GM12875 (cell line): ENCODE measurements at regions not wholly inside any gene's neighbourhood (a gene's known extent, or its start where the extent isn't known, plus 50 kb on each side); places are given as distances from the start of the nearest gene placed in this dataset.

Experiments used
- H3K4me3 ChIP-seq: one replicate; pipeline ENCODE4 v1.5.1; 2011; ENCODE audit warnings: low read depth, low read length, control low read depth
- TF ChIP-seq, protein P1 (sequence below): IDR thresholded peaks from 2 replicates; pipeline ENCODE4 v1.5.1; 2011; ENCODE audit warnings: low read depth, mild to moderate bottlenecking, control low read depth, inconsistent platforms, low read length, moderate library complexity, borderline replicate concordance; ENCODE audit not compliant: insufficient read depth

DNA sequence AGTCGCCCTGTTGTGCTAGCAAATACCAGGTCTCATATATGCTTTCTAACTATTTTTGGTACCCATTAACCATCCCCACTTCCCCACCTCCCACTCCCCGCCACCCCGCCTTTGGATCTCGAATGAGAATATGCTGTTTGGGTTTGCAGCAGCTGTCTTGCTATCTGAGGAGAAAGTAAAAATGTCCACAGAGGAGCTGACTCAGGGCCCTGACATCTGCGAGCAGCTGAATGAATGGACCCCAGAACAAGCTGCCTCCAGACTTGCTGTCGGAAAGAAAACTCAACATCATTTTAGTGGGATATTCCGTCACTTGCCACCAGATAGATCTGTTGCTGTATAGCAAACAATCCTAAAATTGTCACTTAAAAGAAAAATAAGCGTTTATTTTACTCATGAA is 103.7 kb downstream of the LINC00237 start:
- TF ChIP-seq, protein P1, sequence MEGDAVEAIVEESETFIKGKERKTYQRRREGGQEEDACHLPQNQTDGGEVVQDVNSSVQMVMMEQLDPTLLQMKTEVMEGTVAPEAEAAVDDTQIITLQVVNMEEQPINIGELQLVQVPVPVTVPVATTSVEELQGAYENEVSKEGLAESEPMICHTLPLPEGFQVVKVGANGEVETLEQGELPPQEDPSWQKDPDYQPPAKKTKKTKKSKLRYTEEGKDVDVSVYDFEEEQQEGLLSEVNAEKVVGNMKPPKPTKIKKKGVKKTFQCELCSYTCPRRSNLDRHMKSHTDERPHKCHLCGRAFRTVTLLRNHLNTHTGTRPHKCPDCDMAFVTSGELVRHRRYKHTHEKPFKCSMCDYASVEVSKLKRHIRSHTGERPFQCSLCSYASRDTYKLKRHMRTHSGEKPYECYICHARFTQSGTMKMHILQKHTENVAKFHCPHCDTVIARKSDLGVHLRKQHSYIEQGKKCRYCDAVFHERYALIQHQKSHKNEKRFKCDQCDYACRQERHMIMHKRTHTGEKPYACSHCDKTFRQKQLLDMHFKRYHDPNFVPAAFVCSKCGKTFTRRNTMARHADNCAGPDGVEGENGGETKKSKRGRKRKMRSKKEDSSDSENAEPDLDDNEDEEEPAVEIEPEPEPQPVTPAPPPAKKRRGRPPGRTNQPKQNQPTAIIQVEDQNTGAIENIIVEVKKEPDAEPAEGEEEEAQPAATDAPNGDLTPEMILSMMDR = no peak

GRCh38 chr20:20993372-20993771 is 112.8 kb downstream of the LINC00237 start:
- TF ChIP-seq, protein P1 = no peak
- no peak overlapping the region for H3K4me3 ChIP-seq

More for the DNA sequence above, 103.7 kb downstream of the LINC00237 start:
- no peak overlapping the region for H3K4me3 ChIP-seq

- H3K4me3 ChIP-seq = no peak overlapping the region
- TF ChIP-seq, protein P1 = no peak
Observed at GRCh38 chr20:20992686-20993360, 113.3 kb downstream of the LINC00237 start.

GRCh38 chr20:20992277-20992676 is 113.9 kb downstream of the LINC00237 start:
- TF ChIP-seq, protein P1 = no peak

GRCh38 chr20:20989081-20989480 is 117.1 kb downstream of the LINC00237 start:
- H3K4me3 ChIP-seq = no peak overlapping the region
- TF ChIP-seq, protein P1 = no peak

More at GRCh38 chr20:20992277-20992676, 113.9 kb downstream of the LINC00237 start:
- no peak overlapping the region for H3K4me3 ChIP-seq

GRCh38 chr20:20979934-20980333 is 126.2 kb downstream of the LINC00237 start:
- H3K4me3 ChIP-seq = no peak overlapping the region
- TF ChIP-seq, protein P1 = no peak

DNA sequence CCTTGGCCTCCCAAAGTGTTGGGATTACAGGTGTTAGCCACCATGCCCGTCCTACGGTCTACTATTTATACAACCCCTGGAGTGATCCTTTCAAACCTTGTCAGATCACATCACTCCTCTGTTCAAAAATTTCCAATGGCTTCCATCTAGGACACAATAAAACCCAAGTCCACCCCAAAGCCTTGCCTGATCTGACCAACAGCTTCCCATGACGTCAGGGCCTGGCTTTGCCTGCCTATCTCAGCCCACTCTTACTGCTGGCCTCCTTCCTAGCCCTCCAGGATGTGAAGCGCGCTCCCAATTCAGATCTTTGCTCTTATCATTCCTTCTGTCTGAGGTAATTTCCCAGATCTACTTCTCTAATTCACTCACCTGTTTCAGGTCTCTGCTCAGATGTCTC is 128.4 kb downstream of the LINC00237 start:
- TF ChIP-seq, protein P1 = no peak
- H3K4me3 ChIP-seq = no peak overlapping the region
